ENCODE measurements at regions not wholly inside any gene's neighbourhood (a gene's known extent, or its start where the extent isn't known, plus 50 kb on each side); places are given as distances from the start of the nearest gene placed in this dataset.

- TF ChIP-seq, protein P1, sequence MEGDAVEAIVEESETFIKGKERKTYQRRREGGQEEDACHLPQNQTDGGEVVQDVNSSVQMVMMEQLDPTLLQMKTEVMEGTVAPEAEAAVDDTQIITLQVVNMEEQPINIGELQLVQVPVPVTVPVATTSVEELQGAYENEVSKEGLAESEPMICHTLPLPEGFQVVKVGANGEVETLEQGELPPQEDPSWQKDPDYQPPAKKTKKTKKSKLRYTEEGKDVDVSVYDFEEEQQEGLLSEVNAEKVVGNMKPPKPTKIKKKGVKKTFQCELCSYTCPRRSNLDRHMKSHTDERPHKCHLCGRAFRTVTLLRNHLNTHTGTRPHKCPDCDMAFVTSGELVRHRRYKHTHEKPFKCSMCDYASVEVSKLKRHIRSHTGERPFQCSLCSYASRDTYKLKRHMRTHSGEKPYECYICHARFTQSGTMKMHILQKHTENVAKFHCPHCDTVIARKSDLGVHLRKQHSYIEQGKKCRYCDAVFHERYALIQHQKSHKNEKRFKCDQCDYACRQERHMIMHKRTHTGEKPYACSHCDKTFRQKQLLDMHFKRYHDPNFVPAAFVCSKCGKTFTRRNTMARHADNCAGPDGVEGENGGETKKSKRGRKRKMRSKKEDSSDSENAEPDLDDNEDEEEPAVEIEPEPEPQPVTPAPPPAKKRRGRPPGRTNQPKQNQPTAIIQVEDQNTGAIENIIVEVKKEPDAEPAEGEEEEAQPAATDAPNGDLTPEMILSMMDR (conservative IDR thresholded peaks at IDR 0.05 in 1 of 2, IDR thresholded peaks at IDR 0.05 in 1 of 2; ENCODE audit: extremely low read depth in 1 of 2, insufficient read depth in 1 of 2, low read depth in 1 of 2, low read length in 2 of 2) = no peak
- TF ChIP-seq EZH2 (IDR thresholded peaks at IDR 0.05; ENCODE audit: borderline replicate concordance, low read length) = no peak
Measured at GRCh38 chr20:10777710-10778109, 103.9 kb upstream of the JAG1 start.

Measured in mammary epithelial cell (primary cell).